GM21723 (cell line): ENCODE measurements at regions not wholly inside any gene's neighbourhood (a gene's known extent, or its start where the extent isn't known, plus 50 kb on each side); places are given as distances from the start of the nearest gene placed in this dataset.
"Not testable (repeated sequence)": the region's sequence is repeated elsewhere in the genome, so short reads cannot be mapped to it uniquely, and the experiment has no call there.

Experiments
- ATAC-seq: cut with Tn5 transposase; IDR thresholded peaks from one replicate; pipeline ENCODE4 v1.9.1; 2021; ENCODE audit warnings: mild to moderate bottlenecking, moderate library complexity; ENCODE audit not compliant: unreplicated experiment

GRCh38 chr16:52386694-52387093 is 160.2 kb downstream of the TOX3 start:
- ATAC-seq, result no peak

- no peak for ATAC-seq
These were observed 162.6 kb downstream of the TOX3 start for GRCh38 chr16:52384378-52384777.

- ATAC-seq, result no peak
These were observed 163.2 kb downstream of the TOX3 start for GRCh38 chr16:52383640-52384292.

- no peak for ATAC-seq
These were observed 163.8 kb downstream of the TOX3 start for GRCh38 chr16:52383119-52383518.

GRCh38 chr16:52379551-52379950 is 167.4 kb downstream of the TOX3 start:
- ATAC-seq, result no peak

GRCh38 chr16:52376676-52377280 is 170.2 kb downstream of the TOX3 start:
- no peak for ATAC-seq

GRCh38 chr16:52372313-52372712 is 174.6 kb downstream of the TOX3 start:
- ATAC-seq, result no peak

GRCh38 chr16:52368859-52369258 is 178.1 kb downstream of the TOX3 start:
- no peak for ATAC-seq

- no peak for ATAC-seq
These were observed 179.1 kb downstream of the TOX3 start for GRCh38 chr16:52367821-52368220.

- no peak for ATAC-seq
These were observed 180.0 kb downstream of the TOX3 start for GRCh38 chr16:52366983-52367382.

- ATAC-seq, result no peak
These were observed 182.4 kb downstream of the TOX3 start for GRCh38 chr16:52364500-52364899.

GRCh38 chr16:52363082-52363481 is 183.9 kb downstream of the TOX3 start:
- ATAC-seq, result no peak

GRCh38 chr16:52357711-52358110 is 189.2 kb downstream of the TOX3 start:
- no peak for ATAC-seq

- no peak for ATAC-seq
These were observed 193.7 kb downstream of the TOX3 start for GRCh38 chr16:52353249-52353648.

GRCh38 chr16:52351451-52351850 is 195.5 kb downstream of the TOX3 start:
- no peak for ATAC-seq

- no peak for ATAC-seq
These were observed 196.8 kb downstream of the TOX3 start for GRCh38 chr16:52350031-52350642.

- ATAC-seq, result no peak
These were observed 200.2 kb downstream of the TOX3 start for GRCh38 chr16:52346709-52347108.

- ATAC-seq, result not testable (repeated sequence)
These were observed 213.3 kb downstream of the TOX3 start for GRCh38 chr16:52333673-52334072.

GRCh38 chr16:52320930-52321439 is 226.0 kb downstream of the TOX3 start:
- ATAC-seq, result no peak

GRCh38 chr16:52318302-52319009 is 228.5 kb downstream of the TOX3 start:
- ATAC-seq, result no peak

- no peak for ATAC-seq
These were observed 230.7 kb downstream of the TOX3 start for GRCh38 chr16:52316241-52316640.

GRCh38 chr16:52312716-52313115 is 234.2 kb downstream of the TOX3 start:
- no peak for ATAC-seq
